Stomach (tissue), 8 donors: ENCODE measurements at regions not wholly inside any gene's neighbourhood (a gene's known extent, or its start where the extent isn't known, plus 50 kb on each side); places are given as distances from the start of the nearest gene placed in this dataset.
A peak's percentile ranks its signal among the peaks of the same experiment; 100 is the strongest.

Experiments
- DNase-seq, 2 donors: peaks; one replicate each; pipeline versions ENCODE4 v3.0.0 to v3.0.0-alpha.2; 2013 to 2019
- H3K27ac ChIP-seq, 5 donors: fragments of 200-600 bp in 4 of 5; sonication (generic) in 4 of 5; one replicate each; pipeline ENCODE4 v1.5.1; 2013 to 2019; ENCODE audit warnings: mild to moderate bottlenecking in 1 of 5, moderate library complexity in 1 of 5
- H3K27me3 ChIP-seq, 3 donors: fragments of 200-600 bp; sonication (generic); one replicate each; pipeline ENCODE4 v1.5.1; 2017 to 2019; ENCODE audit warnings: mixed run types in 1 of 3
- H3K36me3 ChIP-seq, 4 donors: fragments of 200-600 bp; sonication (generic); 1 replicate in 3 of 4; 2 replicates in 1 of 4; pipeline ENCODE4 v1.5.1; 2016 to 2019
- H3K4me1 ChIP-seq, 4 donors: fragments of 200-600 bp; sonication (generic); one replicate each; pipeline ENCODE4 v1.5.1; 2016 to 2019
- H3K4me3 ChIP-seq, 4 donors: fragments of 200-600 bp; sonication (generic) in 3 of 4; one replicate each; pipeline ENCODE4 v1.5.1; 2016 to 2019; ENCODE audit warnings: mild to moderate bottlenecking in 1 of 4
- H3K9me3 ChIP-seq, 4 donors: fragments of 200-600 bp; sonication (generic); one replicate each; pipeline ENCODE4 v1.5.1; 2016 to 2019
- EP300 ChIP-seq: sonication (generic); formaldehyde crosslinking; IDR thresholded peaks from one replicate; pipeline ENCODE4 v1.6.1; 2017; ENCODE audit warnings: antibody characterized with exemption
- POLR2A ChIP-seq, 4 donors: fragments of 450-650 bp; IDR thresholded peaks; one replicate each; pipeline ENCODE4 v1.6.1; 2016; ENCODE audit warnings: antibody characterized with exemption in 4 of 4, control low read depth in 2 of 4, mild to moderate bottlenecking in 1 of 4, moderate library complexity in 1 of 4
- POLR2AphosphoS5 ChIP-seq, 3 donors: sonication (generic); formaldehyde crosslinking; IDR thresholded peaks; one replicate each; pipeline ENCODE4 v1.6.1; 2016; ENCODE audit warnings: antibody characterized with exemption in 3 of 3
- WGBS, 5 donors: extraction: QIAGEN DNeasy Blood & Tissue Kit in 3 of 5; methylation state at CpG; one replicate each; pipeline versions ENCODE4 v1.1.5 to v1.1.7; 2013 to 2018; 5-methylcytosine and 5-hydroxymethylcytosine counted together
- intact Hi-C: fragments of 100-400 bp; cut with DNase I; formaldehyde crosslinking; loops from one replicate; pipeline ENCODE4 v1.15.1; 2023; ENCODE audit warnings: low total_unique reads
- TF ChIP-seq, protein P1 (sequence below), 7 experiments: fragments of 450-650 bp in 4 of 7; fragments of 200-600 bp in 3 of 7; sonication (generic) in 3 of 7; IDR thresholded peaks; one replicate each; pipeline ENCODE4 v1.5.1; 2016 to 2019; ENCODE audit warnings: antibody characterized with exemption in 7 of 7, control low read depth in 2 of 7, mild to moderate bottlenecking in 1 of 7
- donor health status: healthy with polysubstance abuse.
- donor health status: Bipolar disorder and iron deficiency.
- donor health status: healthy.

DNA sequence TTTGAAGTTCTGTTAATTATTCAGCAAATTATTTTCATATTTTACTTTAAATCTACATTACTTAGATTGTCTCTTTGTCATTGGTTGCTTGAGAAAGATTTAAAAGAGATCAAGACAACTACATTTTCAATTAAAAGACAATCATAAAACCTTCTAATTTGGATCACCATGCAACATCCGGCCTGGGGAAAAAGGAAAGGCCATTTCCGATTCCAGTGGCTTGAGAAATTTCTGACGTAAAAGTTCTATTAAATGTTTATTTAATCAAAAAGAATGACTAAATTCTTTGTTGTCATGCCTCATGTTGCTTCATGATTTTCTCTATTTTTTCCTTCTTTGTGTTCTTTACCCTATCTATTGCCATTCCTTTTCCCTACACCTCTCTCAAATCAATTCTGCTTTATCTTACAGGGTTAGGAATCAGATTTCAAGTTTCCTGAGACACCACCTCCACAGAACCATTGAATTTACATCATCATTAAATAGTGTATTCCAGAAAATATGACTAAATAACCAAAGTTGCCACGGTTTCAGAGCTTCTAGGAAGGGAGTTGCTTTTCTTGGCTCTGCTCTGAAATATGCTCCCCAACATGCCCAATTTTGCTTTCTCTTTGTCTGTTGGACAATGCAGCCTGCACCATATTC lies 124.6 kb upstream of the ACSL4 start:
- peaks cover 0 to 5% (median 0%) of the 10 kb centered on the region in 4 donors for H3K4me1 ChIP-seq
- no peak overlapping the region for H3K4me3 ChIP-seq
- H3K27ac ChIP-seq, result peak overlapping the region in 2 of 5 donors; percentile 12 to 51
- H3K36me3 ChIP-seq, result no peaks in the 10 kb centered on the region
- peaks cover 0 to 10% (median 0%) of the 10 kb centered on the region in 4 donors for H3K9me3 ChIP-seq
- no peaks in the 10 kb centered on the region for H3K27me3 ChIP-seq
- no peak for DNase-seq
- TF ChIP-seq POLR2A (IDR thresholded peaks at IDR 0.05), result no peak
- no peak for TF ChIP-seq POLR2AphosphoS5 (IDR thresholded peaks at IDR 0.05)
- no peak for TF ChIP-seq EP300
- TF ChIP-seq, protein P1, sequence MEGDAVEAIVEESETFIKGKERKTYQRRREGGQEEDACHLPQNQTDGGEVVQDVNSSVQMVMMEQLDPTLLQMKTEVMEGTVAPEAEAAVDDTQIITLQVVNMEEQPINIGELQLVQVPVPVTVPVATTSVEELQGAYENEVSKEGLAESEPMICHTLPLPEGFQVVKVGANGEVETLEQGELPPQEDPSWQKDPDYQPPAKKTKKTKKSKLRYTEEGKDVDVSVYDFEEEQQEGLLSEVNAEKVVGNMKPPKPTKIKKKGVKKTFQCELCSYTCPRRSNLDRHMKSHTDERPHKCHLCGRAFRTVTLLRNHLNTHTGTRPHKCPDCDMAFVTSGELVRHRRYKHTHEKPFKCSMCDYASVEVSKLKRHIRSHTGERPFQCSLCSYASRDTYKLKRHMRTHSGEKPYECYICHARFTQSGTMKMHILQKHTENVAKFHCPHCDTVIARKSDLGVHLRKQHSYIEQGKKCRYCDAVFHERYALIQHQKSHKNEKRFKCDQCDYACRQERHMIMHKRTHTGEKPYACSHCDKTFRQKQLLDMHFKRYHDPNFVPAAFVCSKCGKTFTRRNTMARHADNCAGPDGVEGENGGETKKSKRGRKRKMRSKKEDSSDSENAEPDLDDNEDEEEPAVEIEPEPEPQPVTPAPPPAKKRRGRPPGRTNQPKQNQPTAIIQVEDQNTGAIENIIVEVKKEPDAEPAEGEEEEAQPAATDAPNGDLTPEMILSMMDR (IDR thresholded peaks at IDR 0.05), result no peak
- 66 to 71% (median 67%) methylated on average over 4 of the region's 4 CpGs for WGBS, 5 donors
- intact Hi-C loops, result no loop called here

DNA sequence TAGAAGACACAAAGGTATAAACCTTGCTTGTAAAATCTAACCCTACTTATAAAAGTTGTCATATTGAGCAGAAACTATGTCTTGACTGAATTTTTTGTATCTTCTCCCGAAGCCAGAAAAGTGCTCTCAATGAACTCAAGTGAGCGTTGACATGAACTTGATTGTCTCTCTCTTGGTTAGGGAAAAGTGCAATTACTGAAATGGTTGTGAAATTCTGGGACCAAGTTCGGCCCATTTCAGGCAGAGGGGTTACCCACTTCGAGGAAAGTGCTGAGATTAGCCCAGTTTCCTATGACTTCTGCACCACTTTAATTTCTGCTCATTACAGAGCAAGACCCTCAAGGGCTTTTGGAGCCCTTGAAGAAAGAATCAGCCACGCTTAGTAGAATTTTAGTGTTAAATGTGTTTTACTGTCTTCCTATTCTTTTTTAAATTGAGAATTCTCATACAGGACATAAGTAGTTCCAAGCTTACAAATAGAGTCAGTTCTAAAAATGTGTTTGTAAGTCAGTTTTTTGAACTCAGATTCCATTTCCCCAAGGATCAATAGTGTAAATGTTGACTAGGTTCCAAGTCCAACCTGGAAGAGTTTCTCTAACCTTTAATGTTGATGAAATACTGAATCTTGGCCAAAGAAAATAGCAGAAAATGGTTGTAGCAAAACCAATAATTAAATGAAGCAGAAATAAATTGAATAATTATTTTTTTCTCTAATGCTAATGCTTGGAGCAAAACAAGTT lies 125.7 kb upstream of the ACSL4 start:
- H3K27me3 ChIP-seq, result no peaks in the 10 kb centered on the region
- H3K9me3 ChIP-seq, result peaks cover 0 to 9% (median 0%) of the 10 kb centered on the region in 4 donors
- H3K4me1 ChIP-seq, result peaks cover 0 to 5% (median 0%) of the 10 kb centered on the region in 4 donors
- intact Hi-C loops, result no loop called here
- H3K27ac ChIP-seq, result no peak overlapping the region
- TF ChIP-seq, protein P1 (IDR thresholded peaks at IDR 0.05), result no peak
- TF ChIP-seq POLR2A (IDR thresholded peaks at IDR 0.05) (no peak), POLR2AphosphoS5 (IDR thresholded peaks at IDR 0.05) (no peak), EP300 (no peak)
- H3K4me3 ChIP-seq, result no peak overlapping the region
- WGBS, 5 donors, result 74 to 100% (median 94%) methylated on average over 5 of the region's 5 CpGs
- H3K36me3 ChIP-seq, result no peaks in the 10 kb centered on the region
- DNase-seq, result no peak

DNA sequence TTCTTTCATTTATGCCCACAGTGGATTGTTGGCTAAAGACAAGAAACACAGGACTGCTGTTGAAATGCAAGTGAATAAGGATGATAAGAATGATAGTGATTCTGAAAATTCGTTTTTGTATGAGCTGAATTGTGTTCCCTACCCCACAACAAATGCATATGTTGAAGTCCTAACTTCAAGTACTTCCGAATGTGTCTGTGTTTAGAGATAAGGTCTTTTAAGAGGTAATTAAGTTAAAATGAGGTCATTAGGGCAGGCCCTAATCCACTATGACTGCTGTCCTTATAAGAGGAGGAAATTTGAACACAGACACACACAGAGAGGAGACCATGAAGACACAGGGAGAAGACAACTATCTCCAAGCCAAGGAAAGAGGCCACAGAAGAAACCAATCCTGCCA lies 126.6 kb upstream of the ACSL4 start:
- no peak overlapping the region for H3K4me3 ChIP-seq
- intact Hi-C loops, result no loop called here
- WGBS, 5 donors, result 56 to 72% (median 64%) methylated on average over 2 of the region's 2 CpGs
- H3K27me3 ChIP-seq, result peaks cover 0 to 1% (median 0%) of the 10 kb centered on the region in 3 donors
- no peaks in the 10 kb centered on the region for H3K36me3 ChIP-seq
- H3K9me3 ChIP-seq, result peaks cover 0 to under 1% (median 0%) of the 10 kb centered on the region in 4 donors
- no peak for TF ChIP-seq EP300
- TF ChIP-seq, protein P1 (IDR thresholded peaks at IDR 0.05), result no peak
- no peak for TF ChIP-seq POLR2A (IDR thresholded peaks at IDR 0.05)
- no peak for TF ChIP-seq POLR2AphosphoS5 (IDR thresholded peaks at IDR 0.05)
- DNase-seq, result no peak
- no peak overlapping the region for H3K27ac ChIP-seq
- H3K4me1 ChIP-seq, result peaks cover 0 to 5% (median 0%) of the 10 kb centered on the region in 4 donors

DNA sequence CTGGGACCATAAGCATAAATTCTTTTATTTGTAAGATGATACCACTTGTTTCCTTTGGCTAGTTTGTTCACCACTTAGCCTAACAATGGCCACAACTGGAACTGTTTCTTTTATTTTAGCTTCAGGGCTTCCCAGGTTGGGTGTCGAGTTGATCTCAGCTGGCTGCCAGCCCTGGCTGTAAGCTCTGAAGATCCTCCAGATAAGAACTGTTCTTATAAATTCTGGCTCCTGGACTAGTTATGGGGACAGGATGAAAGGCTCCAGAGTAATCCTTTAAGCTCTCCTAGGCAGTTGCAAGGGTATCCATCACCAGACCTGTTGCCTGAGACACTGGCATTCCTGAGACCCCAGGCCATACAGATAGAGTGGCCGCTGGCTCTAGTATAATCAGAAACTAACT lies 129.4 kb upstream of the ACSL4 start:
- Histone ChIP-seq H3K27me3 (peaks cover 0 to 4% (median 0%) of the 10 kb centered on the region in 3 donors), H3K36me3 (no peaks in the 10 kb centered on the region), H3K4me3 (no peak overlapping the region), H3K4me1 (no peaks in the 10 kb centered on the region), H3K27ac (no peak overlapping the region), H3K9me3 (no peaks in the 10 kb centered on the region)
- no peak for DNase-seq
- WGBS, 5 donors, result 33 to 58% (median 52%) methylated on average over 1 to 2 of the region's 2 CpGs
- intact Hi-C loops, result no loop called here
- TF ChIP-seq EP300 (no peak), POLR2A (IDR thresholded peaks at IDR 0.05) (no peak), POLR2AphosphoS5 (IDR thresholded peaks at IDR 0.05) (no peak)
- TF ChIP-seq, protein P1 (IDR thresholded peaks at IDR 0.05), result no peak
